ENCODE measurements at regions not wholly inside any gene's neighbourhood (a gene's known extent, or its start where the extent isn't known, plus 50 kb on each side); places are given as distances from the start of the nearest gene placed in this dataset.

DNA sequence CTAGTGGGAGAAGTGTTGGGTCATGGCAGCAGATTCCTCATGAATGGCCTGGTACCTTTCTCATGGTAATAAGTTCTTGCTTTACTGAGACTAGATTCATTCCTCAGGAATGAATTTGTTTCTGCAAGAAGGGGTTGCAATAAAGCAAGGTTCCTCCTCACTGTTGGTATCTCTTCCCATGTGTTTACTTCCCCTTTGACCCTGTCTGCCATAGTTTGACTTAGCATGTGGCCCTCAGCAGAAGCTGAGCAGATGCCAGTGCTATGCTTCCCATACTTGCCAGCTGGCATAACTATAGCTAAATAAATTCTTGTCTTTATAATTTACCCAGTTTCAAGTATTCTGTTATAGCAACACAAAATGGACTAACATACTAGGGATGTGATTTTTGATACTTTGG lies 163.6 kb upstream of the COL8A1 start:
- no peaks in the 10 kb centered on the region for H3K4me1 ChIP-seq (ENCODE audit: insufficient read depth, low read length)
- H3K4me3 ChIP-seq (ENCODE audit: low read length) = no peak overlapping the region
- H3K27me3 Mint-ChIP-seq = no peaks in the 10 kb centered on the region
- H3K4me3 Mint-ChIP-seq = no peak overlapping the region
- DNase-seq (no peak), ATAC-seq (ENCODE audit: poor library complexity) (no peak)
- intact Hi-C loops (cut with DNase I, micrococcal nuclease) = no loop called here
- H3K27me3 ChIP-seq (ENCODE audit: control insufficient read depth in 1 of 2, insufficient read depth in 2 of 2, low read length in 2 of 2) = no peaks in the 10 kb centered on the region
- POLR2A ChIA-PET = no interaction called here
- H3K4me1 Mint-ChIP-seq (ENCODE audit: low read depth) = no peaks in the 10 kb centered on the region
- H3K36me3 Mint-ChIP-seq (ENCODE audit: low read depth) = no peaks in the 10 kb centered on the region
- TF ChIP-seq, protein P1, sequence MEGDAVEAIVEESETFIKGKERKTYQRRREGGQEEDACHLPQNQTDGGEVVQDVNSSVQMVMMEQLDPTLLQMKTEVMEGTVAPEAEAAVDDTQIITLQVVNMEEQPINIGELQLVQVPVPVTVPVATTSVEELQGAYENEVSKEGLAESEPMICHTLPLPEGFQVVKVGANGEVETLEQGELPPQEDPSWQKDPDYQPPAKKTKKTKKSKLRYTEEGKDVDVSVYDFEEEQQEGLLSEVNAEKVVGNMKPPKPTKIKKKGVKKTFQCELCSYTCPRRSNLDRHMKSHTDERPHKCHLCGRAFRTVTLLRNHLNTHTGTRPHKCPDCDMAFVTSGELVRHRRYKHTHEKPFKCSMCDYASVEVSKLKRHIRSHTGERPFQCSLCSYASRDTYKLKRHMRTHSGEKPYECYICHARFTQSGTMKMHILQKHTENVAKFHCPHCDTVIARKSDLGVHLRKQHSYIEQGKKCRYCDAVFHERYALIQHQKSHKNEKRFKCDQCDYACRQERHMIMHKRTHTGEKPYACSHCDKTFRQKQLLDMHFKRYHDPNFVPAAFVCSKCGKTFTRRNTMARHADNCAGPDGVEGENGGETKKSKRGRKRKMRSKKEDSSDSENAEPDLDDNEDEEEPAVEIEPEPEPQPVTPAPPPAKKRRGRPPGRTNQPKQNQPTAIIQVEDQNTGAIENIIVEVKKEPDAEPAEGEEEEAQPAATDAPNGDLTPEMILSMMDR (IDR thresholded peaks at IDR 0.05) = no peak
- peaks cover 3% of the 10 kb centered on the region for H3K9me3 Mint-ChIP-seq
- no peak overlapping the region for H3K27ac ChIP-seq (ENCODE audit: low read depth in 1 of 2, low read length in 2 of 2)
- H3K9me3 ChIP-seq (ENCODE audit: control insufficient read depth in 1 of 2, insufficient read depth in 1 of 2, low read length in 2 of 2) = no peaks in the 10 kb centered on the region
- no peaks in the 10 kb centered on the region for H3K36me3 ChIP-seq (ENCODE audit: insufficient read depth, low read length)
- H3K27ac Mint-ChIP-seq = no peak overlapping the region
- CTCF ChIA-PET = no interaction called here

DNA sequence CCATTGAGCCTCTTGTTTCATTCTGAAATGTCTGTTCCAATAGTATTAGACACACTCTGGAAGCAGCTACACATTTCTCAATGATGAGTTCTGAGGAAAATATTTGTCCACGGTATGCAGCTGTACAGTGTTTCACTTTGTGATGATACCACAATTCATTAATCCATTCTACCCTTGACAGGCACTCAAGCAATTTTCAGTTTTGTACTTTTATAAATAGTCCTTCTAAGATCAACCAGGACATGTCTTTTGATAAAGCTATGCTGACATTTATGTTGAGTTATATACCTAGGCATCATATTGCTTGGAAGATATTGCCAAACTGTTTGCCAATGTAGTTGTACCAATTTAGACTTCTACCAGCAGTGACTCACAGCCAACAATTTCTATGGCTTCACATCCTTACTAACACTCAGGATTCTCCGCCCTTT lies 165.1 kb upstream of the COL8A1 start:
- H3K27ac ChIP-seq (ENCODE audit: low read depth in 1 of 2, low read length in 2 of 2) = no peak overlapping the region
- no peaks in the 10 kb centered on the region for H3K4me1 ChIP-seq (ENCODE audit: insufficient read depth, low read length)
- Mint-ChIP-seq H3K4me3 (no peak overlapping the region), H3K27ac (no peak overlapping the region), H3K4me1 (ENCODE audit: low read depth) (no peaks in the 10 kb centered on the region), H3K36me3 (ENCODE audit: low read depth) (no peaks in the 10 kb centered on the region), H3K27me3 (no peaks in the 10 kb centered on the region), H3K9me3 (no peaks in the 10 kb centered on the region)
- ChIA-PET POLR2A (no interaction called here), CTCF (no interaction called here)
- DNase-seq (no peak), ATAC-seq (ENCODE audit: poor library complexity) (no peak)
- H3K4me3 ChIP-seq (ENCODE audit: low read length) = no peak overlapping the region
- intact Hi-C loops (cut with DNase I, micrococcal nuclease) = no loop called here
- H3K36me3 ChIP-seq (ENCODE audit: insufficient read depth, low read length) = no peaks in the 10 kb centered on the region
- no peaks in the 10 kb centered on the region for H3K9me3 ChIP-seq (ENCODE audit: control insufficient read depth in 1 of 2, insufficient read depth in 1 of 2, low read length in 2 of 2)
- TF ChIP-seq, protein P1 (IDR thresholded peaks at IDR 0.05) = no peak
- no peaks in the 10 kb centered on the region for H3K27me3 ChIP-seq (ENCODE audit: control insufficient read depth in 1 of 2, insufficient read depth in 2 of 2, low read length in 2 of 2)

DNA sequence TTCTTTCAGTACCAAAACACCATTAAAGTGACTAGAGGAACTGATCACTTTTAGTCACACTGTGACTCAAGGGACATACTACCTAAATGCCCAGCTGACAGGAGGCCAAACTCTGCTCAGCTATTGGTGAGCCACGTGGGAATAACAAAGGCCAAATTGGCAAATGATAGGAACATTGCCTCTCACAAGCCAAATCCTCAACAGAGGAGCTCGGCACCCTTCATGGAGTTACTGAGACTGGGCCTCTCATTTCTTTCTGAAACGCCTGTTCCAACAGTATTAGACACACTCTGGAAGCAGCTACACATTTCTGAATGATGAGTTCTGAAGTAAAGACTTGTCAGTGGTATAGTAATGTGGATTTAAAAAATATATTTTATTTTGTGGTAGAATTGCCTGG lies 166.0 kb upstream of the COL8A1 start:
- H3K27me3 Mint-ChIP-seq = no peaks in the 10 kb centered on the region
- Histone ChIP-seq H3K36me3 (ENCODE audit: insufficient read depth, low read length) (no peaks in the 10 kb centered on the region), H3K4me1 (ENCODE audit: insufficient read depth, low read length) (no peaks in the 10 kb centered on the region), H3K27me3 (ENCODE audit: control insufficient read depth in 1 of 2, insufficient read depth in 2 of 2, low read length in 2 of 2) (no peaks in the 10 kb centered on the region), H3K27ac (ENCODE audit: low read depth in 1 of 2, low read length in 2 of 2) (no peak overlapping the region), H3K4me3 (ENCODE audit: low read length) (no peak overlapping the region), H3K9me3 (ENCODE audit: control insufficient read depth in 1 of 2, insufficient read depth in 1 of 2, low read length in 2 of 2) (no peaks in the 10 kb centered on the region)
- no peak overlapping the region for H3K27ac Mint-ChIP-seq
- no peaks in the 10 kb centered on the region for H3K36me3 Mint-ChIP-seq (ENCODE audit: low read depth)
- TF ChIP-seq, protein P1 (IDR thresholded peaks at IDR 0.05) = no peak
- H3K9me3 Mint-ChIP-seq = no peaks in the 10 kb centered on the region
- H3K4me3 Mint-ChIP-seq = no peak overlapping the region
- ChIA-PET CTCF (no interaction called here), POLR2A (no interaction called here)
- ATAC-seq (ENCODE audit: poor library complexity) (no peak), DNase-seq (no peak)
- no peaks in the 10 kb centered on the region for H3K4me1 Mint-ChIP-seq (ENCODE audit: low read depth)
- intact Hi-C loops (cut with DNase I, micrococcal nuclease) = no loop called here

Data from CD4-positive, alpha-beta T cell (primary cell).